HL-60 (cell line): ENCODE measurements at regions not wholly inside any gene's neighbourhood (a gene's known extent, or its start where the extent isn't known, plus 50 kb on each side); places are given as distances from the start of the nearest gene placed in this dataset.

Experiments
- POLR2AphosphoS5 ChIP-seq: IDR thresholded peaks from 2 replicates; pipeline ENCODE4 v1.6.1; 2012; ENCODE audit warnings: low read depth
- TF ChIP-seq, protein P1 (sequence below): IDR thresholded peaks from one replicate; pipeline ENCODE4 v1.5.1; 2011; ENCODE audit warnings: low read length, control low read depth, inconsistent platforms; ENCODE audit not compliant: insufficient read depth
- TF ChIP-seq, protein P2 (sequence below): IDR thresholded peaks from 2 replicates; pipeline ENCODE4 v1.6.1; 2012; ENCODE audit warnings: low read depth; ENCODE audit not compliant: insufficient replicate concordance

DNA sequence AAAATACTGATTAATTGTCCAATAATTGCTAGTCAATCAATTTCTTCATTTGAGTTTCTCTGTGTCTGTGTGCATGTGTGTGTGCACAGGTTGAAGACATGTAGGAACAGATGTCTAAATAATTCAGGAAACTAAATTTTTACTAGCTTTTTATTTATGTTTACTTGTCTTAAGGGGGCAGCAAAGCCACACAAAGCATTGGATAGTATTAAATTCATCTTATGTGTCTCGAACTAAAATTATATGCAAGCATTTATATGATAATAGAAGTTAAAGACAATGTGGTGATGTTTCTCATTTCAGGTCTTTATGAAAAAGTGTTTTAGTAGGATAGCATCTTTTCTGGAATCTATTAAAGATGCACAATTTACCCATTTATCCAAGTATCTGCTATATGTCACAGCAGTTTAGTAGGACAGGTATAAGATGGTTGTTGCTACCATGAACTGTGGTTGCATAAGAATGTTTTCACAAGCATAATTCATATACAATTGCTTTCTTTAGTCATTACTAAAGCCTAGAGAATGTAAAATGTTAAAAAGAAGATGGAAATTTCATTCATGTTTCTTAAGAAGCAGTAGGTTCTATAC lies 784.6 kb upstream of the NUDT12 start:
- TF ChIP-seq, protein P1, sequence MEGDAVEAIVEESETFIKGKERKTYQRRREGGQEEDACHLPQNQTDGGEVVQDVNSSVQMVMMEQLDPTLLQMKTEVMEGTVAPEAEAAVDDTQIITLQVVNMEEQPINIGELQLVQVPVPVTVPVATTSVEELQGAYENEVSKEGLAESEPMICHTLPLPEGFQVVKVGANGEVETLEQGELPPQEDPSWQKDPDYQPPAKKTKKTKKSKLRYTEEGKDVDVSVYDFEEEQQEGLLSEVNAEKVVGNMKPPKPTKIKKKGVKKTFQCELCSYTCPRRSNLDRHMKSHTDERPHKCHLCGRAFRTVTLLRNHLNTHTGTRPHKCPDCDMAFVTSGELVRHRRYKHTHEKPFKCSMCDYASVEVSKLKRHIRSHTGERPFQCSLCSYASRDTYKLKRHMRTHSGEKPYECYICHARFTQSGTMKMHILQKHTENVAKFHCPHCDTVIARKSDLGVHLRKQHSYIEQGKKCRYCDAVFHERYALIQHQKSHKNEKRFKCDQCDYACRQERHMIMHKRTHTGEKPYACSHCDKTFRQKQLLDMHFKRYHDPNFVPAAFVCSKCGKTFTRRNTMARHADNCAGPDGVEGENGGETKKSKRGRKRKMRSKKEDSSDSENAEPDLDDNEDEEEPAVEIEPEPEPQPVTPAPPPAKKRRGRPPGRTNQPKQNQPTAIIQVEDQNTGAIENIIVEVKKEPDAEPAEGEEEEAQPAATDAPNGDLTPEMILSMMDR: no peak
- no peak for TF ChIP-seq POLR2AphosphoS5
- TF ChIP-seq, protein P2, sequence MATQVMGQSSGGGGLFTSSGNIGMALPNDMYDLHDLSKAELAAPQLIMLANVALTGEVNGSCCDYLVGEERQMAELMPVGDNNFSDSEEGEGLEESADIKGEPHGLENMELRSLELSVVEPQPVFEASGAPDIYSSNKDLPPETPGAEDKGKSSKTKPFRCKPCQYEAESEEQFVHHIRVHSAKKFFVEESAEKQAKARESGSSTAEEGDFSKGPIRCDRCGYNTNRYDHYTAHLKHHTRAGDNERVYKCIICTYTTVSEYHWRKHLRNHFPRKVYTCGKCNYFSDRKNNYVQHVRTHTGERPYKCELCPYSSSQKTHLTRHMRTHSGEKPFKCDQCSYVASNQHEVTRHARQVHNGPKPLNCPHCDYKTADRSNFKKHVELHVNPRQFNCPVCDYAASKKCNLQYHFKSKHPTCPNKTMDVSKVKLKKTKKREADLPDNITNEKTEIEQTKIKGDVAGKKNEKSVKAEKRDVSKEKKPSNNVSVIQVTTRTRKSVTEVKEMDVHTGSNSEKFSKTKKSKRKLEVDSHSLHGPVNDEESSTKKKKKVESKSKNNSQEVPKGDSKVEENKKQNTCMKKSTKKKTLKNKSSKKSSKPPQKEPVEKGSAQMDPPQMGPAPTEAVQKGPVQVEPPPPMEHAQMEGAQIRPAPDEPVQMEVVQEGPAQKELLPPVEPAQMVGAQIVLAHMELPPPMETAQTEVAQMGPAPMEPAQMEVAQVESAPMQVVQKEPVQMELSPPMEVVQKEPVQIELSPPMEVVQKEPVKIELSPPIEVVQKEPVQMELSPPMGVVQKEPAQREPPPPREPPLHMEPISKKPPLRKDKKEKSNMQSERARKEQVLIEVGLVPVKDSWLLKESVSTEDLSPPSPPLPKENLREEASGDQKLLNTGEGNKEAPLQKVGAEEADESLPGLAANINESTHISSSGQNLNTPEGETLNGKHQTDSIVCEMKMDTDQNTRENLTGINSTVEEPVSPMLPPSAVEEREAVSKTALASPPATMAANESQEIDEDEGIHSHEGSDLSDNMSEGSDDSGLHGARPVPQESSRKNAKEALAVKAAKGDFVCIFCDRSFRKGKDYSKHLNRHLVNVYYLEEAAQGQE: no peak
